Upper lobe of right lung (tissue), 1 donor: ENCODE measurements at regions not wholly inside any gene's neighbourhood (a gene's known extent, or its start where the extent isn't known, plus 50 kb on each side); places are given as distances from the start of the nearest gene placed in this dataset.
A peak's percentile ranks its signal among the peaks of the same experiment; 100 is the strongest.

Source experiments
- ATAC-seq: fragments of 200-7000 bp; cut with Tn5 transposase; one replicate; pipeline ENCODE4 v1.9.1; 2020; ENCODE audit warnings: mild to moderate bottlenecking, moderate library complexity
- DNase-seq: peaks from one replicate; pipeline ENCODE4 v3.0.0-alpha.2; 2020
- H3K27ac ChIP-seq: fragments of 200-600 bp; one replicate; pipeline ENCODE4 v1.8.0; 2022
- H3K27me3 ChIP-seq: fragments of 200-600 bp; one replicate; pipeline ENCODE4 v1.8.0; 2022; ENCODE audit warnings: mild to moderate bottlenecking
- H3K36me3 ChIP-seq: fragments of 200-600 bp; one replicate; pipeline ENCODE4 v1.8.0; 2022
- H3K4me1 ChIP-seq: fragments of 200-600 bp; one replicate; pipeline ENCODE4 v1.8.0; 2022
- H3K4me3 ChIP-seq: fragments of 200-600 bp; one replicate; pipeline ENCODE4 v1.8.0; 2022; ENCODE audit warnings: mild to moderate bottlenecking
- H3K9me3 ChIP-seq: fragments of 200-600 bp; one replicate; pipeline ENCODE4 v1.8.0; 2022
- CTCF ChIP-seq: fragments of 200-600 bp; IDR thresholded peaks from one replicate; pipeline ENCODE4 v1.8.0; 2022; ENCODE audit warnings: antibody characterized with exemption
- intact Hi-C: fragments of 100-400 bp; cut with DNase I; formaldehyde crosslinking; loops from one replicate; pipeline ENCODE4 v1.11.0; 2022
- donor health status: DM: no; HTN: yes; CAD: no; lungs with severe emphysema.

DNA sequence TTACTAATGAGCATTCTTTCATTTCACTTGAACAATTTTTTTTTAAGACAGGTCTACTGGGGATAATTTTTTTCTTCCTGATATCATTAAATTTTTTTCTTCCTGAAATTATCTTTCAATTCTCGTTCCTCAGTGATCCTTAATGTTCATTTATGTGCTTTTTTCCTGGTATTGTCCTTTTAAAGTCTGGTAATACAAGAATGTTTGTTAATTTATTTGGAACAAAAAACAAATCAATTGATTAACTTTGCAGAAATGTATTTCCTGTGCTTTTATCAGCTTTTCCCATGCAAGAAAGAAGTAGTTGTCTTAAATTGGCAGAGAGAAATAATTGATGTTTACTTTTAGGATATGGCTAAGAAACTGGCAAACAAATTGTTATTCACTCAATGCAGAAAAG lies 945.4 kb upstream of the MIR17HG start:
- Histone ChIP-seq H3K4me3 (no peak overlapping the region), H3K27ac (no peak overlapping the region), H3K9me3 (peaks cover 9% of the 10 kb centered on the region), H3K4me1 (no peaks in the 10 kb centered on the region), H3K36me3 (no peaks in the 10 kb centered on the region), H3K27me3 (no peaks in the 10 kb centered on the region)
- intact Hi-C loops: no loop called here
- DNase-seq (no peak), ATAC-seq (no peak)
- TF ChIP-seq CTCF: no peak

- DNase-seq: no peak
- no peak for ATAC-seq
- Histone ChIP-seq H3K36me3 (no peaks in the 10 kb centered on the region), H3K9me3 (peaks cover 9% of the 10 kb centered on the region), H3K27ac (no peak overlapping the region), H3K27me3 (no peaks in the 10 kb centered on the region), H3K4me3 (no peak overlapping the region), H3K4me1 (no peaks in the 10 kb centered on the region)
- no peak for TF ChIP-seq CTCF
- intact Hi-C loops: no loop called here
Observed at GRCh38 chr13:90402613-90403012, 944.9 kb upstream of the MIR17HG start.

DNA sequence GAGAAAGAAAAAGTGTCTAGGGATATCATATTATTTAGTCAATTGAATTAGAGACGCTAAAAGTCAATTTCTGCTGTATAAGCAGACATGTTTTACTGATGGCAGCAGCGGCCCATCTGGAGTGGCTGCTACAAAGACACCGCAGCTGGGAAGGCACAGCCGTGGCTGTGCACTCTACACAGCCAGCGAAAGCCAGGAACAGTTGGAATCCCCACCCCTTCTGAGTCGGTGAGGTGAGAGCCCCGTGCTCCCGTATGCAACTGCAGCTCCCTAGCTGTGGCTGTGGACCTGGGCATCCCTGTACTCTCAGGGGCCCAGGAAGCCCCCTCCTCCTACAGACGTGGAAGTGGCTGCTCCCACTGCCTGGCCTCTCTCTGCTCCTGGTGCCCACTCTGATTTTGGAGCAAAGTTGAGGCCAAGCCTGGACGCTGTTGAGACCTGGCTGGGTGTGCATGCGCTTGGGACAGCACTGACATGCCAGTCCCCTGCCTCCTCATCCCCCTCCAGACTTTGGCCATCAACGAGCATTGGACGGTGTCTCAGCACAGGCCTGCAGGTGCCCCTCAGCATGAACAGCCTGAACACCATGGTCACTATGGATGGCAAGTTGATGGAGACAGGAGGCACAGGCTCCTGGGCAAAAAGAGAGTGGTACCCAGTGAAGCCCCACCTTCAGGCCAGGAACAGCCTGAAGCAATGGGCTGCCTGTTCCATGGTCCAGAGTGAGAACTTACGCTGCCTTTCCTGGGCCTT lies 944.0 kb upstream of the MIR17HG start:
- ATAC-seq (peak; percentile 33), DNase-seq (no peak)
- H3K27ac ChIP-seq: no peak overlapping the region
- no peaks in the 10 kb centered on the region for H3K4me1 ChIP-seq
- intact Hi-C loops: no loop called here
- H3K9me3 ChIP-seq: peaks cover 9% of the 10 kb centered on the region
- H3K36me3 ChIP-seq: no peaks in the 10 kb centered on the region
- no peak overlapping the region for H3K4me3 ChIP-seq
- H3K27me3 ChIP-seq: no peaks in the 10 kb centered on the region
- TF ChIP-seq CTCF: no peak

GRCh38 chr13:90405301-90405700 lies 942.2 kb upstream of the MIR17HG start:
- H3K27ac ChIP-seq: no peak overlapping the region
- H3K4me3 ChIP-seq: no peak overlapping the region
- H3K36me3 ChIP-seq: no peaks in the 10 kb centered on the region
- intact Hi-C loops: no loop called here
- no peak for DNase-seq
- no peaks in the 10 kb centered on the region for H3K9me3 ChIP-seq
- no peak for TF ChIP-seq CTCF
- H3K4me1 ChIP-seq: no peaks in the 10 kb centered on the region
- no peaks in the 10 kb centered on the region for H3K27me3 ChIP-seq
- ATAC-seq: no peak

DNA sequence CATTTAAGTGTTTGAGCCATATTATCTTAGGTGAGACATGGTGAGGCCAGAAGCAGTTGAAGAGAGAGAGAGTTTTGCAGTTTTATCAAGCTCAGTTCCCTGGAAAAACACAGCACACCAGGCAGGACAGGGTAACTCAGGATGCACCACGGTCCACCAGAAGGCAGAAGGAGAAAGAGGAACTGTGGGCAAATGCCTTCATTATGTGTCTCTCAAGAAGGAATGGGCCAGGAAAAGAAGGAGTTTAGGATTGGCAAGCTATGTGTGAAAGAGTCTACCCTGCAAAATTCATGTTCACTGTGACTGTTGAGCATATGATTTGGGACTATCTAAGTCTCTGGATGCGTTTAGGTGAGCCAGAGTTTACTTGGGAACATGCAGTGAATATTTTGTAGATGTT lies 934.5 kb upstream of the MIR17HG start:
- no peak for ATAC-seq
- Histone ChIP-seq H3K27ac (no peak overlapping the region), H3K4me3 (no peak overlapping the region), H3K36me3 (no peaks in the 10 kb centered on the region), H3K27me3 (no peaks in the 10 kb centered on the region), H3K4me1 (no peaks in the 10 kb centered on the region), H3K9me3 (no peaks in the 10 kb centered on the region)
- no peak for DNase-seq
- no peak for TF ChIP-seq CTCF
- intact Hi-C loops: no loop called here

- DNase-seq (no peak), ATAC-seq (no peak)
- intact Hi-C loops: no loop called here
- H3K4me3 ChIP-seq: no peak overlapping the region
- H3K4me1 ChIP-seq: no peaks in the 10 kb centered on the region
- no peak for TF ChIP-seq CTCF
- no peaks in the 10 kb centered on the region for H3K9me3 ChIP-seq
- no peaks in the 10 kb centered on the region for H3K27me3 ChIP-seq
- no peak overlapping the region for H3K27ac ChIP-seq
- H3K36me3 ChIP-seq: no peaks in the 10 kb centered on the region
Observed at GRCh38 chr13:90413548-90413947, 933.9 kb upstream of the MIR17HG start.
